Stimulated activated memory B cell treated with anti-CD40 and anti-IgM and Interleukin-4, amounts not matched to agents 10 μg/mL and 1 μg/mL and 100 μg/mL, for 72 hours (primary cell): ENCODE measurements at regions not wholly inside any gene's neighbourhood (a gene's known extent, or its start where the extent isn't known, plus 50 kb on each side); places are given as distances from the start of the nearest gene placed in this dataset.

Experiments
- ATAC-seq: fragments of 150-1000 bp; cut with Tn5 transposase; 2 replicates; pipeline ENCODE4 v1.10.0; 2021
- H3K27ac Mint-ChIP-seq: one replicate; pipeline ENCODE4 v1.8.0; 2022; ENCODE audit warnings: mild to moderate bottlenecking, mixed read lengths
- H3K27me3 Mint-ChIP-seq: one replicate; pipeline ENCODE4 v1.8.0; 2022; ENCODE audit warnings: mixed read lengths
- H3K36me3 Mint-ChIP-seq: one replicate; pipeline ENCODE4 v1.8.0; 2022; ENCODE audit warnings: mixed read lengths
- H3K4me1 Mint-ChIP-seq: one replicate; pipeline ENCODE4 v1.8.0; 2022; ENCODE audit warnings: mixed read lengths
- H3K4me3 Mint-ChIP-seq: one replicate; pipeline ENCODE4 v1.8.0; 2022; ENCODE audit warnings: mild to moderate bottlenecking, moderate library complexity, mixed read lengths
- H3K9me3 Mint-ChIP-seq: one replicate; pipeline ENCODE4 v1.8.0; 2022; ENCODE audit warnings: mixed read lengths

DNA sequence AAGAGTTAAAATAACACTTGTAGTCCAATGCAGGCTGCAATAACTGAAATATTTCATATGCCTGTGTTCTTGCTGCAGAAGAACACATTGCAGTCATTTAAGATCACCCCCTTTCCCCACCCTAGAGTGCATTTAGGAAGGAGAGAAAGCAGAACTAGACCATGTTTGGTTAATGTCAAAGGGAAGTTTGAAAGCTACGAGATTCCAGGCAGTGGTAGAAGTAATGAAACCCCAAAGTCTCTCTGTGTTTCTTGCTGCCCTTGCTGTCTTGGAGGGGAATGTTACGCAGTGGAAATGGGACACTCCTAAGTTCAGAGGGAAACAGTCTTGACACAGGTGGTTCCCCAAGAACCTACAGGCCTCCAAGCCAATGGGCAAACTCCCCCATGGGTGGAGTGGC is 242.9 kb downstream of the PTEN start:
- peak; percentile 47 for ATAC-seq
- H3K9me3 Mint-ChIP-seq = no peaks in the 10 kb centered on the region
- H3K4me1 Mint-ChIP-seq = peaks cover 52% of the 10 kb centered on the region
- H3K4me3 Mint-ChIP-seq = no peak overlapping the region
- H3K36me3 Mint-ChIP-seq = no peaks in the 10 kb centered on the region
- H3K27ac Mint-ChIP-seq = peak overlapping the region; percentile 81
- no peaks in the 10 kb centered on the region for H3K27me3 Mint-ChIP-seq

- no peak for ATAC-seq
- H3K9me3 Mint-ChIP-seq = no peaks in the 10 kb centered on the region
- H3K4me1 Mint-ChIP-seq = peaks cover 48% of the 10 kb centered on the region
- no peaks in the 10 kb centered on the region for H3K27me3 Mint-ChIP-seq
- no peaks in the 10 kb centered on the region for H3K36me3 Mint-ChIP-seq
- peak overlapping the region; percentile 51 for H3K4me3 Mint-ChIP-seq
- H3K27ac Mint-ChIP-seq = peak overlapping the region; percentile 81
Observed at GRCh38 chr10:88107296-88108097, 244.1 kb downstream of the PTEN start.

DNA sequence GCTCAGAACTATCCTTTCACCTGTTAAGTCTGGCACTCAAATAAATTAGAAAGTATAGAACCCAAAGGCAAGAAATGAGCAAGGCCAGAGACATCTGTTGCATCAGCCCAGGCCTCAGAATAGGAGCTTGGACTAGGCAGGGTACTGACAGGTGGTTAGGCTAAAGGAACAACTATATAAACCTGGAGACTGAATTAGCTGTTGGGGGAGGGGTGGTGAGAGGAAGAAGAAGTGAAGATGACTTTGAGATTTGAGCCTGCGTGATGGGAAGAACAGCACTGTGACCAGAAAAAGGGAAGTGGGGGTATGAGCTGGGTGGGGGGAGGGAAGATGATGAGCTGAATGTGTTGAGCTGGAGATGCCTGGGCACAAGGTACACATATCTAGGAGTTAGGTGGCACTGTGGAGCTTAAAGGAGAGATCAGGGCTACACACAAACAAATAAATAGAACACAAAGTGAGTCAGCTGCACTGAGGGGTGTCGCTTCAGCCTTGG is 244.7 kb downstream of the PTEN start:
- Mint-ChIP-seq H3K27ac (peak overlapping the region; percentile 81), H3K36me3 (no peaks in the 10 kb centered on the region), H3K4me1 (peaks cover 48% of the 10 kb centered on the region), H3K9me3 (no peaks in the 10 kb centered on the region), H3K27me3 (no peaks in the 10 kb centered on the region), H3K4me3 (peak overlapping the region; percentile 51)
- ATAC-seq = peak; percentile 80

GRCh38 chr10:88110355-88110754 is 246.9 kb downstream of the PTEN start:
- no peaks in the 10 kb centered on the region for H3K36me3 Mint-ChIP-seq
- H3K27ac Mint-ChIP-seq = no peak overlapping the region
- H3K27me3 Mint-ChIP-seq = no peaks in the 10 kb centered on the region
- H3K4me3 Mint-ChIP-seq = peak overlapping the region; percentile 22
- ATAC-seq = peak; percentile 44
- peaks cover 29% of the 10 kb centered on the region for H3K4me1 Mint-ChIP-seq
- no peaks in the 10 kb centered on the region for H3K9me3 Mint-ChIP-seq

GRCh38 chr10:88110822-88111221 is 247.4 kb downstream of the PTEN start:
- Mint-ChIP-seq H3K4me3 (no peak overlapping the region), H3K27ac (no peak overlapping the region), H3K4me1 (peaks cover 28% of the 10 kb centered on the region), H3K27me3 (no peaks in the 10 kb centered on the region), H3K9me3 (no peaks in the 10 kb centered on the region), H3K36me3 (no peaks in the 10 kb centered on the region)
- ATAC-seq = peak; percentile 62

DNA sequence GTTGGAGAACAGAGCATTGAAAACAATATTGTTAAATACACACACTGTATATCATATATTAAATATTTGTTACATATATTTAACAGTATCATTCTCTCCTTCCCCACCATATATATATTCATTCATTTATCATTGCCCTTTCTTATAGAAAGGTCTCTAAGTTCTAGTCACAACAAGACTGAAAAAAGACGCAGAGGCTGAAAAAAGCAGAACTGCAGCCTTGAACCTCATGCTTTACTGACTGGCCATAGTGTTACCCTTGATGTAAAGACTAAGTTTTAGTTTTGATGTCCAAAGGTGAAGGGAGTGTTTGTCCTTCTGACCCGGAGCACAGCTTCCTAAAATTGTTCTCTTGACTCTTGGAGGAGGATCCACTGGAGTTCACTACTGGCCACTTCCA is 247.9 kb downstream of the PTEN start:
- Mint-ChIP-seq H3K36me3 (no peaks in the 10 kb centered on the region), H3K27me3 (no peaks in the 10 kb centered on the region), H3K4me3 (no peak overlapping the region), H3K4me1 (peaks cover 24% of the 10 kb centered on the region), H3K27ac (no peak overlapping the region), H3K9me3 (no peaks in the 10 kb centered on the region)
- peak; percentile 62 for ATAC-seq

GRCh38 chr10:88113232-88113631 is 249.8 kb downstream of the PTEN start:
- H3K4me3 Mint-ChIP-seq = peak overlapping the region; percentile 10
- no peaks in the 10 kb centered on the region for H3K36me3 Mint-ChIP-seq
- no peaks in the 10 kb centered on the region for H3K9me3 Mint-ChIP-seq
- H3K27me3 Mint-ChIP-seq = no peaks in the 10 kb centered on the region
- peaks cover 4% of the 10 kb centered on the region for H3K4me1 Mint-ChIP-seq
- ATAC-seq = peak; percentile 72
- no peak overlapping the region for H3K27ac Mint-ChIP-seq

DNA sequence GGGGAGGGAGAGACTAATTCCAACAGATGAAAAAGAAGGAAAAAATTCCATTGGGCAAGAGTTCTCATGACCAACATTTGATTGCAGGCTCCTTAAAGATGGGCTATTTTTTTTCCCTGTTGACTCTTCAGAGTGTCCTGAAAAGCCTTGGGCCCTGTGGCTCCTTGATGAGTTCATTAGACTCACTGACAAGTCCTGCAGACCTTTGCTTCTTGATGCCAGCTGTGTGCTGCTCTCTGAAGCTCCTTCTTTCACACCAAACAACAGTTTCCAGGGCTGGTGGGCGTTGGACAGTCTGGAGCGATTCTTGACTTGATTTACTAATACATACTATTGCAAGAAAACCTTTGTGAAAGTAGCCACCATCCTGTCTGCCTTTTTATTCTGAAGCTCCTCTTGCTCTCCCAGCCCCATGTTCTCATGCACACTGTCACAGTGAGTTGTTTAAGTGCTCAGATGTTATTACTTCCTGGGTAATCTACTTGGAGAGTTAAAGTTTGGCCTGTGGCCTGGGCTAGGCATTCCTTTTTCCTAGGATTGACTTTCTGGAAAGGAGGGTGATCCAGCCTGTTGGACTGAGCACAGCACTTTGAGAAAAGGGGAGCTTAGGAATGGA is 250.3 kb downstream of the PTEN start:
- Mint-ChIP-seq H3K9me3 (no peaks in the 10 kb centered on the region), H3K4me1 (no peaks in the 10 kb centered on the region), H3K27ac (no peak overlapping the region), H3K36me3 (no peaks in the 10 kb centered on the region), H3K27me3 (no peaks in the 10 kb centered on the region), H3K4me3 (peak overlapping the region; percentile 10)
- ATAC-seq = no peak

- H3K27me3 Mint-ChIP-seq = no peaks in the 10 kb centered on the region
- no peaks in the 10 kb centered on the region for H3K4me1 Mint-ChIP-seq
- no peak for ATAC-seq
- H3K27ac Mint-ChIP-seq = no peak overlapping the region
- H3K36me3 Mint-ChIP-seq = no peaks in the 10 kb centered on the region
- H3K4me3 Mint-ChIP-seq = no peak overlapping the region
- H3K9me3 Mint-ChIP-seq = no peaks in the 10 kb centered on the region
Observed at GRCh38 chr10:88114368-88114767, 250.9 kb downstream of the PTEN start.

DNA sequence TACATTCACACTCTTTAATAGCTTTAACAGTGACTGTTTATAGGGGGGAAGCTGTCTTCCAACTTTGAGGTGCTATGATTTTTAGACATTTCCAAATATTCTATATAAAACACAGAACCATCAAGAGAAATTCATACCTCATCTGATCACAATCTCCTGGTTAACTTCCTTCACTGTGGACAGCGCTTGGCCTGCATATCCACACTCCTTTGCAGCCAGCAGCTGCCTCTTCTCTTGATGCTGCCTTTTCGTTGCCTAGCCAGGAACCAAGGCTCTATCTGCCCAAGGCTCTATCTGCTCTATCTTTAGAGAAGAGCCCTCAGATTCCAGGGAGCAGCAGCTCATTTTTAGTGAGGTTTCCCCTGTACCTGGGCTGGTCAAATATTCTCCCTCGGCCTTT is 252.0 kb downstream of the PTEN start:
- Mint-ChIP-seq H3K27ac (no peak overlapping the region), H3K27me3 (no peaks in the 10 kb centered on the region), H3K4me1 (peaks cover 10% of the 10 kb centered on the region), H3K9me3 (no peaks in the 10 kb centered on the region), H3K36me3 (no peaks in the 10 kb centered on the region), H3K4me3 (no peak overlapping the region)
- no peak for ATAC-seq

- H3K4me3 Mint-ChIP-seq = no peak overlapping the region
- H3K9me3 Mint-ChIP-seq = no peaks in the 10 kb centered on the region
- ATAC-seq = no peak
- peaks cover 16% of the 10 kb centered on the region for H3K4me1 Mint-ChIP-seq
- H3K27ac Mint-ChIP-seq = no peak overlapping the region
- no peaks in the 10 kb centered on the region for H3K36me3 Mint-ChIP-seq
- H3K27me3 Mint-ChIP-seq = no peaks in the 10 kb centered on the region
Observed at GRCh38 chr10:88115968-88116367, 252.5 kb downstream of the PTEN start.

GRCh38 chr10:88116481-88116880 is 253.1 kb downstream of the PTEN start:
- no peak overlapping the region for H3K4me3 Mint-ChIP-seq
- no peak overlapping the region for H3K27ac Mint-ChIP-seq
- no peak for ATAC-seq
- no peaks in the 10 kb centered on the region for H3K27me3 Mint-ChIP-seq
- H3K4me1 Mint-ChIP-seq = peaks cover 17% of the 10 kb centered on the region
- no peaks in the 10 kb centered on the region for H3K36me3 Mint-ChIP-seq
- no peaks in the 10 kb centered on the region for H3K9me3 Mint-ChIP-seq

- peaks cover 17% of the 10 kb centered on the region for H3K4me1 Mint-ChIP-seq
- no peaks in the 10 kb centered on the region for H3K9me3 Mint-ChIP-seq
- no peak overlapping the region for H3K27ac Mint-ChIP-seq
- no peaks in the 10 kb centered on the region for H3K36me3 Mint-ChIP-seq
- peak; percentile 81 for ATAC-seq
- no peaks in the 10 kb centered on the region for H3K27me3 Mint-ChIP-seq
- H3K4me3 Mint-ChIP-seq = no peak overlapping the region
Observed at GRCh38 chr10:88116971-88117626, 253.7 kb downstream of the PTEN start.

DNA sequence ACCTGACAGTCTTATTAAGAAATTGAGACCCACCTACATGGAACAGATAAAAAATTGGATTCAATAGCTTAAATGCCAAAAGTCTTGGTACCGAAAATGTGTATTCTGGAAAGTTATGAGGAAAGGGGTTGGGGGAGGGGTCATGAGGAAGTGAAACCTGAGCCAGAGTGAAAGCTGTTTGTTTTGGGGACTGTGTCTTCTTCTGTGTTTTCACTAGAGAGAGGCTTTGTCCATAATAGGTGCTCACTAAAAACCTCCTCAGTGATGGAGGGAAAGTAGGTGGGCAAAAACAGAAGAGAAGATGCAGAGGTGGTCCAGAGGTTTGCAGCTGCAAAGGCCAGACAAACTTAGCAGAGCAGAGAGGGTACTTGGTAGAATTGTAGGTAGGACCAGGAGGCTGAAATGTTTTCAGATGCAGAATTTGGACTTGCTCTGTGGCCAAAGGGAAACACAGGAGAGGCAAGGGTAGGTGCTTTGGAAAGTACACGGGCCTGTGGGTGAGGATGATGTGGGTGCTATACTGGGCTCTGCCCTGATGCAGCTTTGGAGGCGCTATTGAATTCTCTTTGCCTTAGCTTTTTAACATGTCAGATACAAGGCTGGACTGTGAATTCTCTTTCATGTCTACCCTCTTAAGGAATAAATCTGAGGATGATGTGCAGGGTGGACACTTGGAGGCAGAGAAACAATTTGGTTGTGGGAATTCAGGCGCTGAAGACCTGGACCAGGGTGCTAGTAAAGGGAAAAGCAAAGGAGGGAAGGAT is 254.6 kb downstream of the PTEN start:
- no peaks in the 10 kb centered on the region for H3K9me3 Mint-ChIP-seq
- ATAC-seq = peak; percentile 68
- H3K4me3 Mint-ChIP-seq = no peak overlapping the region
- H3K4me1 Mint-ChIP-seq = peaks cover 17% of the 10 kb centered on the region
- no peak overlapping the region for H3K27ac Mint-ChIP-seq
- no peaks in the 10 kb centered on the region for H3K36me3 Mint-ChIP-seq
- no peaks in the 10 kb centered on the region for H3K27me3 Mint-ChIP-seq

- Mint-ChIP-seq H3K4me3 (no peak overlapping the region), H3K9me3 (no peaks in the 10 kb centered on the region), H3K4me1 (peaks cover 17% of the 10 kb centered on the region), H3K27me3 (no peaks in the 10 kb centered on the region), H3K27ac (no peak overlapping the region), H3K36me3 (no peaks in the 10 kb centered on the region)
- ATAC-seq = no peak
Observed at GRCh38 chr10:88118729-88119128, 255.3 kb downstream of the PTEN start.
